IPS-15b (cell line): ENCODE measurements at regions not wholly inside any gene's neighbourhood (a gene's known extent, or its start where the extent isn't known, plus 50 kb on each side); places are given as distances from the start of the nearest gene placed in this dataset.

Source experiments
- H3K27me3 ChIP-seq: one replicate; pipeline ENCODE4 v1.6.1; 2013; ENCODE audit warnings: low read length; ENCODE audit not compliant: control insufficient read depth, insufficient read depth
- H3K36me3 ChIP-seq: one replicate; pipeline ENCODE4 v1.6.1; 2013; ENCODE audit warnings: low read length; ENCODE audit not compliant: control insufficient read depth, insufficient read depth
- H3K4me1 ChIP-seq: one replicate; pipeline ENCODE4 v1.6.1; 2013; ENCODE audit warnings: mild to moderate bottlenecking, low read length; ENCODE audit not compliant: control insufficient read depth, insufficient read depth
- H3K4me3 ChIP-seq: one replicate; pipeline ENCODE4 v1.5.1; 2013; ENCODE audit warnings: low read depth, low read length
- H3K9ac ChIP-seq: one replicate; pipeline ENCODE4 v1.6.1; 2013; ENCODE audit warnings: low read depth, mild to moderate bottlenecking, low read length
- H3K9me3 ChIP-seq: one replicate; pipeline ENCODE4 v1.6.1; 2013; ENCODE audit warnings: mild to moderate bottlenecking, low read length; ENCODE audit not compliant: control insufficient read depth, insufficient read depth

- no peak overlapping the region for H3K4me3 ChIP-seq
- no peaks in the 10 kb centered on the region for H3K4me1 ChIP-seq
- H3K9ac ChIP-seq: no peak overlapping the region
- H3K36me3 ChIP-seq: no peaks in the 10 kb centered on the region
- no peaks in the 10 kb centered on the region for H3K9me3 ChIP-seq
- H3K27me3 ChIP-seq: no peaks in the 10 kb centered on the region
Observed at GRCh38 chr7:68792351-68792750, 805.9 kb upstream of the AUTS2 start.

DNA sequence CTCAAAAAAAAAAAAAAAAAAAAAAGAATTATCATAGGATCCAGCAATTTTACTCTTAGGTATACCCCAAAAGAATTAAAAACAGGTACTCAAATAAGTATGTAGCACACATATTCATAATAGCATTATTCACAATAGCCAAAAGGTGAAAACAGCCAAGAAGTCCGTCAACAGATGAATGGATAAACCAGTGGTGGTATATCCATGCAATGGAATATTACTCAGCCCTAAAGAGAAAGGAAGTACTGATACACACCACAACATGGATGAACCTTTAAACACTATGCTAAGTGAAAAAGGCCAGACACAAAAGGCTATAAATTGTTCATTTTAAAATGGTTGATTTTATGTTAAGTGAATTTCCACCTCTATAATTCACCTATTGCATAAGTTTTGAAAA lies 804.8 kb upstream of the AUTS2 start:
- H3K4me3 ChIP-seq: no peak overlapping the region
- no peak overlapping the region for H3K9ac ChIP-seq
- no peaks in the 10 kb centered on the region for H3K9me3 ChIP-seq
- H3K27me3 ChIP-seq: no peaks in the 10 kb centered on the region
- H3K36me3 ChIP-seq: no peaks in the 10 kb centered on the region
- no peaks in the 10 kb centered on the region for H3K4me1 ChIP-seq

DNA sequence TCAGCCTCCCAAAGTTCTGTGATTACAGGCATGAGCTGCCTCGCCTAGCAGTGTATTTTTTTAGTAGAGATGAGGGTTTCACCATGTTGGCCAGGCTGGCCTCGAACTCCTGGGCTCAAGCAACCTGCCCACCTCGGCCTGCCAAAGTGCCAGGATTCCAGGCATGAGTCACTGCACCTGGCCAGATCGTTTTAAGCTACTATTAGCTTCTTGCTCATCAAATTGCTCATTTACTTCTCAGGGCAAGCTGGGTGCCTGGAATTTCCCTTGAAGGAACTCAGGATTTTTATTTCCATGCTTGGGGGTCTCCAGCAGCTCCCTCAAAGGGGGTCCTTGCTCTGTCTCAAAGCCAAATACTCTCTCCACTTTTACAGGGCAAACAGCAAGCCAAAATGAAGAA lies 798.0 kb upstream of the AUTS2 start:
- no peak overlapping the region for H3K4me3 ChIP-seq
- H3K9me3 ChIP-seq: no peaks in the 10 kb centered on the region
- no peaks in the 10 kb centered on the region for H3K27me3 ChIP-seq
- H3K9ac ChIP-seq: no peak overlapping the region
- H3K36me3 ChIP-seq: no peaks in the 10 kb centered on the region
- H3K4me1 ChIP-seq: no peaks in the 10 kb centered on the region

- H3K36me3 ChIP-seq: no peaks in the 10 kb centered on the region
- no peak overlapping the region for H3K4me3 ChIP-seq
- H3K9ac ChIP-seq: no peak overlapping the region
- no peaks in the 10 kb centered on the region for H3K9me3 ChIP-seq
- H3K4me1 ChIP-seq: no peaks in the 10 kb centered on the region
- H3K27me3 ChIP-seq: no peaks in the 10 kb centered on the region
Observed at GRCh38 chr7:68805159-68805558, 793.1 kb upstream of the AUTS2 start.

- no peak overlapping the region for H3K9ac ChIP-seq
- H3K9me3 ChIP-seq: no peaks in the 10 kb centered on the region
- no peaks in the 10 kb centered on the region for H3K27me3 ChIP-seq
Observed at GRCh38 chr7:68807666-68808065, 790.6 kb upstream of the AUTS2 start.

GRCh38 chr7:68813551-68814080 lies 784.7 kb upstream of the AUTS2 start:
- H3K4me1 ChIP-seq: no peaks in the 10 kb centered on the region
- no peak overlapping the region for H3K4me3 ChIP-seq
- H3K9ac ChIP-seq: no peak overlapping the region
- no peaks in the 10 kb centered on the region for H3K9me3 ChIP-seq
- no peaks in the 10 kb centered on the region for H3K36me3 ChIP-seq
- H3K27me3 ChIP-seq: no peaks in the 10 kb centered on the region

More at GRCh38 chr7:68807666-68808065, 790.6 kb upstream of the AUTS2 start:
- Histone ChIP-seq H3K4me3 (no peak overlapping the region), H3K36me3 (no peaks in the 10 kb centered on the region), H3K4me1 (no peaks in the 10 kb centered on the region)

- Histone ChIP-seq H3K4me1 (no peaks in the 10 kb centered on the region), H3K9ac (no peak overlapping the region), H3K9me3 (no peaks in the 10 kb centered on the region), H3K36me3 (no peaks in the 10 kb centered on the region), H3K4me3 (no peak overlapping the region), H3K27me3 (no peaks in the 10 kb centered on the region)
Observed at GRCh38 chr7:68816491-68816890, 781.8 kb upstream of the AUTS2 start.

- Histone ChIP-seq H3K9me3 (no peaks in the 10 kb centered on the region), H3K36me3 (no peaks in the 10 kb centered on the region), H3K4me3 (no peak overlapping the region), H3K4me1 (no peaks in the 10 kb centered on the region), H3K9ac (no peak overlapping the region), H3K27me3 (no peaks in the 10 kb centered on the region)
Observed at GRCh38 chr7:68820321-68820720, 778.0 kb upstream of the AUTS2 start.

DNA sequence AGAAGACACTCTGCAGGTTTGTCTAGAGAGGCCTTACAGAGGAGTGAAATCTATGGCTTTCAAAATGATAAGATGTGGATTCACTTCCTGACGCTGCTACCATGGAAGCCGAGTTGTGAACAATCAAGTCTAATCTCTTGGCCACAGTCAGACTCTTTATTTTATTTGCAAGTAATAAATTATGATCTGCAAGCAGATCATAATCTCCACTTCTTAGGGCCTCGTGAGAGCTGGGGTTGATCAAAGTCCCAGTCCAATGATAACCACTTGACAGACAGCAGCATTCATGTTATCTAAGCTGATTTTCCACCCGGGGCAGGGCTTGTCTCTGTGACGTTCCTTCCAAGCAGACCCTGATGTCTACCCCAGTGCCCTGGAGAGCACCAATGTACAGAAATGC lies 776.4 kb upstream of the AUTS2 start:
- no peaks in the 10 kb centered on the region for H3K36me3 ChIP-seq
- no peaks in the 10 kb centered on the region for H3K4me1 ChIP-seq

GRCh38 chr7:68823996-68824780 lies 774.1 kb upstream of the AUTS2 start:
- H3K4me3 ChIP-seq: no peak overlapping the region
- no peaks in the 10 kb centered on the region for H3K36me3 ChIP-seq
- no peaks in the 10 kb centered on the region for H3K27me3 ChIP-seq
- no peaks in the 10 kb centered on the region for H3K9me3 ChIP-seq
- no peaks in the 10 kb centered on the region for H3K4me1 ChIP-seq
- H3K9ac ChIP-seq: no peak overlapping the region

More for the DNA sequence above, 776.4 kb upstream of the AUTS2 start:
- Histone ChIP-seq H3K9me3 (no peaks in the 10 kb centered on the region), H3K4me3 (no peak overlapping the region), H3K27me3 (no peaks in the 10 kb centered on the region), H3K9ac (no peak overlapping the region)

GRCh38 chr7:68828575-68828974 lies 769.7 kb upstream of the AUTS2 start:
- no peaks in the 10 kb centered on the region for H3K36me3 ChIP-seq
- peaks cover 5% of the 10 kb centered on the region for H3K9me3 ChIP-seq
- no peak overlapping the region for H3K4me3 ChIP-seq
- no peak overlapping the region for H3K9ac ChIP-seq
- H3K27me3 ChIP-seq: no peaks in the 10 kb centered on the region
- H3K4me1 ChIP-seq: no peaks in the 10 kb centered on the region

DNA sequence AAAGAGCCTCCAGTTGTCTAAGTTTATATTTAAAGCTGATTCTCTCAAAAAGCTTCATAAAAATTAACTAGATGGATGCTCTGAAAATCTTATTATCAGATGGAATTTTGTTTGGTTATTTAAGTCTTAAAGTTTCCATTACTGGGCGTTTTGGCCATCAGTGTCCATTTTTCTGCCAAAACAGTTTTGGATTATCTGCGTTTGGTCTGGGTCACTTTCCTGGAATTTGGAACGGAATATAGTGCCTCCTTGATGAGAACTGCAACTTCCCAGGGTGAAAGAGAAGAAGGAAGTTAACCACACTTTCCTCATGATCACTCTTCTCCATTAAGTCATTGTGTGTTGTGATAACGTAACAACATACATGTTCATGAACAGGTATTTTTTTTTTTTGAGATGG lies 764.9 kb upstream of the AUTS2 start:
- Histone ChIP-seq H3K9ac (no peak overlapping the region), H3K36me3 (no peaks in the 10 kb centered on the region), H3K9me3 (peaks cover 5% of the 10 kb centered on the region), H3K4me3 (no peak overlapping the region), H3K4me1 (no peaks in the 10 kb centered on the region), H3K27me3 (no peaks in the 10 kb centered on the region)
